Loucy (cell line): ENCODE measurements at regions not wholly inside any gene's neighbourhood (a gene's known extent, or its start where the extent isn't known, plus 50 kb on each side); places are given as distances from the start of the nearest gene placed in this dataset.
"Not testable (repeated sequence)": the region's sequence is repeated elsewhere in the genome, so short reads cannot be mapped to it uniquely, and the experiment has no call there.

ENCODE experiments used
- H2AFZ ChIP-seq: fragments of 200-600 bp; sonication (generic); 2 replicates; pipeline ENCODE4 v1.6.0; 2016; ENCODE audit warnings: antibody characterized with exemption, mild to moderate bottlenecking, low read length, moderate library complexity
- H3F3A ChIP-seq: fragments of 200-600 bp; 2 replicates; pipeline ENCODE4 v1.6.0; 2016; ENCODE audit warnings: antibody characterized with exemption, low read depth, mild to moderate bottlenecking
- H3K27me3 ChIP-seq: fragments of 200-600 bp; sonication (generic); 2 replicates; pipeline ENCODE4 v1.6.1; 2014; ENCODE audit warnings: low read length, mild to moderate bottlenecking; ENCODE audit not compliant: insufficient read depth, poor library complexity, severe bottlenecking
- H3K36me3 ChIP-seq: fragments of 200-600 bp; sonication (generic); 2 replicates; pipeline ENCODE4 v1.6.1; 2016; ENCODE audit warnings: low read length; ENCODE audit not compliant: insufficient read depth
- H3K4me1 ChIP-seq: fragments of 200-600 bp; sonication (generic); 2 replicates; pipeline ENCODE4 v1.5.1; 2014; ENCODE audit warnings: low read length, mild to moderate bottlenecking; ENCODE audit not compliant: insufficient read depth, poor library complexity, severe bottlenecking
- H3K4me2 ChIP-seq: fragments of 200-600 bp; sonication (generic); 2 replicates; pipeline ENCODE4 v1.6.0; 2014; ENCODE audit warnings: antibody characterized with exemption, low read length, low read depth, mild to moderate bottlenecking; ENCODE audit not compliant: poor library complexity, severe bottlenecking
- H3K4me3 ChIP-seq: fragments of 200-600 bp; sonication (generic); 2 replicates; pipeline ENCODE4 v1.5.1; 2014; ENCODE audit warnings: low read length, mild to moderate bottlenecking, mixed read lengths; ENCODE audit not compliant: poor library complexity, severe bottlenecking
- H3K79me2 ChIP-seq: fragments of 200-600 bp; sonication (generic); 2 replicates; pipeline ENCODE4 v1.6.1; 2014; ENCODE audit warnings: low read length; ENCODE audit not compliant: insufficient read depth
- H3K9ac ChIP-seq: fragments of 200-600 bp; sonication (generic); 2 replicates; pipeline ENCODE4 v1.6.0; 2014; ENCODE audit warnings: mild to moderate bottlenecking, low read depth, low read length, moderate library complexity; ENCODE audit not compliant: poor library complexity, severe bottlenecking
- H3K9me2 ChIP-seq: fragments of 200-600 bp; sonication (generic); replicated peaks from 2 replicates; pipeline ENCODE4 v1.6.1; 2016; ENCODE audit warnings: low read depth, low read length, mixed read lengths
- H3K9me3 ChIP-seq: fragments of 200-600 bp; sonication (generic); 2 replicates; pipeline ENCODE4 v1.6.1; 2014; ENCODE audit warnings: mild to moderate bottlenecking, antibody characterized with exemption, low read length, low read depth; ENCODE audit not compliant: insufficient read depth
- H4K20me1 ChIP-seq: fragments of 200-600 bp; sonication (generic); 2 replicates; pipeline ENCODE4 v1.6.0; 2014; ENCODE audit warnings: antibody characterized with exemption, low read length, mild to moderate bottlenecking; ENCODE audit not compliant: insufficient read depth, poor library complexity, severe bottlenecking
- CTCF ChIP-seq: fragments of 200-600 bp; sonication (generic); conservative IDR thresholded peaks from 2 replicates; pipeline ENCODE4 v1.5.1; 2014; ENCODE audit warnings: mild to moderate bottlenecking, antibody characterized with exemption, low read length
- EZH2phosphoT487 ChIP-seq: fragments of 200-600 bp; IDR thresholded peaks from 2 replicates; pipeline ENCODE4 v1.6.1; 2018; ENCODE audit warnings: antibody characterized with exemption, mild to moderate bottlenecking, moderate library complexity, borderline replicate concordance

- no peak overlapping the region for H3K4me3 ChIP-seq
- H4K20me1 ChIP-seq, result no peaks in the 10 kb centered on the region
- H3K9me2 ChIP-seq, result no peaks in the 10 kb centered on the region
- no peak overlapping the region for H3K4me2 ChIP-seq
- H2AFZ ChIP-seq, result no peak overlapping the region
- H3K36me3 ChIP-seq, result no peaks in the 10 kb centered on the region
- TF ChIP-seq EZH2phosphoT487 (no peak), CTCF (no peak)
- H3K4me1 ChIP-seq, result no peaks in the 10 kb centered on the region
- peaks cover 21% of the 10 kb centered on the region; the same call in 1 of the 2 replicates for H3K9me3 ChIP-seq
- no peak overlapping the region for H3K9ac ChIP-seq
- no peaks in the 10 kb centered on the region for H3K79me2 ChIP-seq
- no peaks in the 10 kb centered on the region for H3F3A ChIP-seq
- H3K27me3 ChIP-seq, result no peaks in the 10 kb centered on the region
These were observed 107.0 kb downstream of the ERMARD start for GRCh38 chr6:169858293-169858934.

- Histone ChIP-seq H3K9me3 (peaks cover 27% of the 10 kb centered on the region; the same call in 1 of the 2 replicates), H3K4me3 (no peak overlapping the region), H3K27me3 (no peaks in the 10 kb centered on the region), H3K9me2 (no peaks in the 10 kb centered on the region), H3F3A (no peaks in the 10 kb centered on the region), H3K9ac (no peak overlapping the region), H3K36me3 (no peaks in the 10 kb centered on the region), H3K4me1 (no peaks in the 10 kb centered on the region), H4K20me1 (no peaks in the 10 kb centered on the region), H2AFZ (no peak overlapping the region), H3K4me2 (no peak overlapping the region), H3K79me2 (no peaks in the 10 kb centered on the region)
- TF ChIP-seq CTCF (no peak), EZH2phosphoT487 (no peak)
These were observed 106.2 kb downstream of the ERMARD start for GRCh38 chr6:169857343-169858292.

GRCh38 chr6:169856442-169857342 is 105.3 kb downstream of the ERMARD start:
- H3K36me3 ChIP-seq, H2AFZ ChIP-seq, H3K9ac ChIP-seq, H3K4me1 ChIP-seq, H3K4me2 ChIP-seq, H3F3A ChIP-seq, H4K20me1 ChIP-seq, H3K4me3 ChIP-seq, H3K79me2 ChIP-seq, H3K27me3 ChIP-seq, H3K9me2 ChIP-seq: not testable (repeated sequence)
- H3K9me3 ChIP-seq, result peaks cover 27% of the 10 kb centered on the region; the same call in 1 of the 2 replicates
